HepG2 (cell line): ENCODE measurements at regions not wholly inside any gene's neighbourhood (a gene's known extent, or its start where the extent isn't known, plus 50 kb on each side); places are given as distances from the start of the nearest gene placed in this dataset.

Experiments used
- FOXP1 ChIP-seq, 2 experiments: fragments of 450-650 bp in 1 of 2; IDR thresholded peaks; 2 replicates each; pipeline ENCODE4 v1.6.1; 2017 to 2018; ENCODE audit warnings: antibody characterized with exemption in 1 of 2
- HNRNPL ChIP-seq: fragments of 200-400 bp; formaldehyde crosslinking; IDR thresholded peaks from 2 replicates; pipeline ENCODE4 v1.6.1; 2017; ENCODE audit warnings: mild to moderate bottlenecking, low read depth, low read length
- KLF13 ChIP-seq: sonication (generic); formaldehyde crosslinking; IDR thresholded peaks from 2 replicates; pipeline ENCODE4 v1.4.0; 2020; ENCODE audit warnings: mild to moderate bottlenecking, missing genetic modification reagents
- MTF1 ChIP-seq: sonication (generic); formaldehyde crosslinking; IDR thresholded peaks from 2 replicates; pipeline ENCODE4 v1.5.0; 2020; ENCODE audit warnings: missing genetic modification reagents
- NCOA5 ChIP-seq: sonication (generic); formaldehyde crosslinking; IDR thresholded peaks from 2 replicates; pipeline ENCODE4 v1.4.0; 2020; ENCODE audit warnings: missing genetic modification reagents
- SALL2 ChIP-seq: sonication (generic); formaldehyde crosslinking; IDR thresholded peaks from 2 replicates; pipeline ENCODE4 v1.8.1; 2023; ENCODE audit warnings: mild to moderate bottlenecking, missing genetic modification reagents, inconsistent platforms
- TBX2 ChIP-seq: sonication (generic); formaldehyde crosslinking; IDR thresholded peaks from 2 replicates; pipeline ENCODE4 v1.5.0; 2020; ENCODE audit warnings: missing genetic modification reagents, mild to moderate bottlenecking, borderline replicate concordance
- ZMAT3 ChIP-seq: sonication (generic); formaldehyde crosslinking; conservative IDR thresholded peaks from 2 replicates; pipeline ENCODE4 v1.7.0; 2021; ENCODE audit warnings: missing genetic modification reagents
- ZNF207 ChIP-seq: fragments of 450-650 bp; IDR thresholded peaks from 2 replicates; pipeline ENCODE4 v1.6.1; 2016; ENCODE audit warnings: antibody characterized with exemption, borderline replicate concordance
- ZNF232 ChIP-seq: sonication (generic); formaldehyde crosslinking; IDR thresholded peaks from 2 replicates; pipeline ENCODE4 v1.4.0; 2020; ENCODE audit warnings: missing genetic modification reagents, borderline replicate concordance
- ZNF335 ChIP-seq: sonication (generic); formaldehyde crosslinking; IDR thresholded peaks from 2 replicates; pipeline ENCODE4 v1.4.0; 2020; ENCODE audit warnings: missing genetic modification reagents
- ZNF510 ChIP-seq: sonication (generic); formaldehyde crosslinking; IDR thresholded peaks from 2 replicates; pipeline ENCODE4 v1.4.0; 2020; ENCODE audit warnings: low read depth, mild to moderate bottlenecking, missing genetic modification reagents
- ZNF615 ChIP-seq: sonication (generic); formaldehyde crosslinking; IDR thresholded peaks from 2 replicates; pipeline ENCODE4 v1.5.0; 2020; ENCODE audit warnings: mild to moderate bottlenecking, missing genetic modification reagents, borderline replicate concordance
- TF ChIP-seq, protein P1 (sequence below): sonication (generic); formaldehyde crosslinking; IDR thresholded peaks from one replicate; pipeline ENCODE4 v1.5.1; 2020; ENCODE audit warnings: mild to moderate bottlenecking, missing genetic modification reagents; ENCODE audit errors: not compliant biosample characterization
- TF ChIP-seq, protein P2 (sequence below): sonication (generic); formaldehyde crosslinking; IDR thresholded peaks from 2 replicates; pipeline ENCODE4 v1.5.0; 2020; ENCODE audit warnings: mild to moderate bottlenecking, missing genetic modification reagents
- TF ChIP-seq, protein P3 (sequence below): sonication (generic); formaldehyde crosslinking; IDR thresholded peaks from 2 replicates; pipeline ENCODE4 v1.4.0; 2020; ENCODE audit warnings: missing genetic modification reagents, borderline replicate concordance
- TF ChIP-seq, protein P4 (sequence below): sonication (generic); formaldehyde crosslinking; IDR thresholded peaks from 2 replicates; pipeline ENCODE4 v1.5.0; 2020; ENCODE audit warnings: missing genetic modification reagents, mild to moderate bottlenecking, borderline replicate concordance

DNA sequence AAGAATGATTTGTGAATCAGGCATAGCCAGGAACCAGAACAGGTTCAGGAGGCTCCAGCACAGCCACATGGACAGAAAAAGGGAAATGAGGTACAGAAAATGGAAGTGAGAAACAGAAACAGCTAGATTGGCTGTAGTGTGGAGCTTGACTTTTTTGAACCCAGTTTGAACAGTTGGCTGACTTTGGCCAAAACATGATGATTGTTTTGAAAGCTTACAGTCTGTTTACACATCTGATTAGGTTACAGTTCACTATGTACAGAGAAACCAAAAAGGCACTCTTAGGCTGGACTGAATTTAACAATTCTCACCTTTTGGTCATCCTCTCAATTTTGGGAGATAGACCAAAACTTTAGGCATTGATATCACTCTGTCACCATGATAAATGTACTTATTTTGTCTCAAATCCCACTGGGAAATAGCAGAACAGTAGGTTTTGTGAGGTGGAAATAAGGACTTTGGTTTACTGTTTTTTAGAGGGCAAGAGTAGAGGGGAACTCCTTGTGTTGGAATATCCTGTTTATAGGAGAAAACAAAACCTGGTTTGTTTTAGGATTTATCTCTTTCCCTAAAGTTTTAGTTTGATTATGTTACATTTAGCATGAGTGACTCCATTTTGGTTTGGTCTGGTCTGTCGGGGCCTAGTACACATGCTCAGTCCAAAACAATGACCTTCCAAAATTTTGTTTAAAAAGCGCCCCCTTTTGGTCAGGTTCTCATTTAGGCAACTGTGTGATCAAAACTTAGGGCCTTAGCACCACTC, 123.1 kb downstream of the OLIG3 start (continued):
- TF ChIP-seq, protein P1, sequence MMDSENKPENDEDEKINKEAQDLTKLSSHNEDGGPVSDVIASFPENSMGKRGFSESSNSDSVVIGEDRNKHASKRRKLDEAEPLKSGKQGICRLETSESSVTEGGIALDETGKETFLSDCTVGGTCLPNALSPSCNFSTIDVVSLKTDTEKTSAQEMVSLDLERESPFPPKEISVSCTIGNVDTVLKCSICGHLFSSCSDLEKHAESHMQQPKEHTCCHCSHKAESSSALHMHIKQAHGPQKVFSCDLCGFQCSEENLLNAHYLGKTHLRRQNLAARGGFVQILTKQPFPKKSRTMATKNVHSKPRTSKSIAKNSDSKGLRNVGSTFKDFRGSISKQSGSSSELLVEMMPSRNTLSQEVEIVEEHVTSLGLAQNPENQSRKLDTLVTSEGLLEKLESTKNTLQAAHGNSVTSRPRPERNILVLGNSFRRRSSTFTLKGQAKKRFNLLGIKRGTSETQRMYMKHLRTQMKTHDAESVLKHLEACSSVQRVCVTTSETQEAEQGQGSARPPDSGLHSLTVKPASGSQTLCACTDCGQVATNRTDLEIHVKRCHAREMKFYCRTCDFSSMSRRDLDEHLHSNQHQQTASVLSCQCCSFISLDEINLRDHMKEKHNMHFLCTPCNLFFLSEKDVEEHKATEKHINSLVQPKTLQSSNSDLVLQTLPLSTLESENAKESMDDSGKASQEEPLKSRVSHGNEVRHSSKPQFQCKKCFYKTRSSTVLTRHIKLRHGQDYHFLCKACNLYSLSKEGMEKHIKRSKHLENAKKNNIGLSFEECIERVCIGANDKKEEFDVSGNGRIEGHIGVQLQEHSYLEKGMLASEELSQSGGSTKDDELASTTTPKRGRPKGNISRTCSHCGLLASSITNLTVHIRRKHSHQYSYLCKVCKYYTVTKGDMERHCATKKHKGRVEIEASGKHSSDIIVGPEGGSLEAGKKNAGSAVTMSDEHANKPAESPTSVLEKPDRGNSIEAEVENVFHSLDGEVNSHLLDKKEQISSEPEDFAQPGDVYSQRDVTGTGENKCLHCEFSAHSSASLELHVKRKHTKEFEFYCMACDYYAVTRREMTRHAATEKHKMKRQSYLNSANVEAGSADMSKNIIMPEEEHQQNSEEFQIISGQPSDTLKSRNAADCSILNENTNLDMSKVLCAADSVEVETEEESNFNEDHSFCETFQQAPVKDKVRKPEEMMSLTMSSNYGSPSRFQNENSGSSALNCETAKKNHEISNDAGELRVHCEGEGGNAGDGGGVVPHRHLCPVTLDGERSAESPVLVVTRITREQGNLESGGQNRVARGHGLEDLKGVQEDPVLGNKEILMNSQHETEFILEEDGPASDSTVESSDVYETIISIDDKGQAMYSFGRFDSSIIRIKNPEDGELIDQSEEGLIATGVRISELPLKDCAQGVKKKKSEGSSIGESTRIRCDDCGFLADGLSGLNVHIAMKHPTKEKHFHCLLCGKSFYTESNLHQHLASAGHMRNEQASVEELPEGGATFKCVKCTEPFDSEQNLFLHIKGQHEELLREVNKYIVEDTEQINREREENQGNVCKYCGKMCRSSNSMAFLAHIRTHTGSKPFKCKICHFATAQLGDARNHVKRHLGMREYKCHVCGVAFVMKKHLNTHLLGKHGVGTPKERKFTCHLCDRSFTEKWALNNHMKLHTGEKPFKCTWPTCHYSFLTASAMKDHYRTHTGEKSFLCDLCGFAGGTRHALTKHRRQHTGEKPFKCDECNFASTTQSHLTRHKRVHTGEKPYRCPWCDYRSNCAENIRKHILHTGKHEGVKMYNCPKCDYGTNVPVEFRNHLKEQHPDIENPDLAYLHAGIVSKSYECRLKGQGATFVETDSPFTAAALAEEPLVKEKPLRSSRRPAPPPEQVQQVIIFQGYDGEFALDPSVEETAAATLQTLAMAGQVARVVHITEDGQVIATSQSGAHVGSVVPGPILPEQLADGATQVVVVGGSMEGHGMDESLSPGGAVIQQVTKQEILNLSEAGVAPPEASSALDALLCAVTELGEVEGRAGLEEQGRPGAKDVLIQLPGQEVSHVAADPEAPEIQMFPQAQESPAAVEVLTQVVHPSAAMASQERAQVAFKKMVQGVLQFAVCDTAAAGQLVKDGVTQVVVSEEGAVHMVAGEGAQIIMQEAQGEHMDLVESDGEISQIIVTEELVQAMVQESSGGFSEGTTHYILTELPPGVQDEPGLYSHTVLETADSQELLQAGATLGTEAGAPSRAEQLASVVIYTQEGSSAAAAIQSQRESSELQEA (CRISPR knock-in tag), result no peak
- TF ChIP-seq MTF1, result no peak
- TF ChIP-seq KLF13 (CRISPR knock-in tag), result no peak
- no peak for TF ChIP-seq ZNF510 (CRISPR knock-in tag)
- TF ChIP-seq SALL2 (CRISPR knock-in tag), result no peak
- TF ChIP-seq ZMAT3 (CRISPR knock-in tag), result 0 out of 2 replicates have a peak, but pooled peaks have one; percentile 62
- TF ChIP-seq NCOA5 (CRISPR knock-in tag), result no peak
- no peak for TF ChIP-seq ZNF615 (CRISPR knock-in tag)
- TF ChIP-seq FOXP1 (IDR thresholded peaks at IDR 0.05), result no peak
- TF ChIP-seq FOXP1 (CRISPR knock-in tag; IDR thresholded peaks at IDR 0.05), result peak; percentile 70; the same call in 1 of the 2 replicates
- TF ChIP-seq ZNF232 (CRISPR knock-in tag), result no peak; the same call in 1 of the 2 replicates
- TF ChIP-seq, protein P2, sequence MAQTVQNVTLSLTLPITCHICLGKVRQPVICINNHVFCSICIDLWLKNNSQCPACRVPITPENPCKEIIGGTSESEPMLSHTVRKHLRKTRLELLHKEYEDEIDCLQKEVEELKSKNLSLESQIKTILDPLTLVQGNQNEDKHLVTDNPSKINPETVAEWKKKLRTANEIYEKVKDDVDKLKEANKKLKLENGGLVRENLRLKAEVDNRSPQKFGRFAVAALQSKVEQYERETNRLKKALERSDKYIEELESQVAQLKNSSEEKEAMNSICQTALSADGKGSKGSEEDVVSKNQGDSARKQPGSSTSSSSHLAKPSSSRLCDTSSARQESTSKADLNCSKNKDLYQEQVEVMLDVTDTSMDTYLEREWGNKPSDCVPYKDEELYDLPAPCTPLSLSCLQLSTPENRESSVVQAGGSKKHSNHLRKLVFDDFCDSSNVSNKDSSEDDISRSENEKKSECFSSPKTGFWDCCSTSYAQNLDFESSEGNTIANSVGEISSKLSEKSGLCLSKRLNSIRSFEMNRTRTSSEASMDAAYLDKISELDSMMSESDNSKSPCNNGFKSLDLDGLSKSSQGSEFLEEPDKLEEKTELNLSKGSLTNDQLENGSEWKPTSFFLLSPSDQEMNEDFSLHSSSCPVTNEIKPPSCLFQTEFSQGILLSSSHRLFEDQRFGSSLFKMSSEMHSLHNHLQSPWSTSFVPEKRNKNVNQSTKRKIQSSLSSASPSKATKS (CRISPR knock-in tag), result no peak
- TF ChIP-seq, protein P3, sequence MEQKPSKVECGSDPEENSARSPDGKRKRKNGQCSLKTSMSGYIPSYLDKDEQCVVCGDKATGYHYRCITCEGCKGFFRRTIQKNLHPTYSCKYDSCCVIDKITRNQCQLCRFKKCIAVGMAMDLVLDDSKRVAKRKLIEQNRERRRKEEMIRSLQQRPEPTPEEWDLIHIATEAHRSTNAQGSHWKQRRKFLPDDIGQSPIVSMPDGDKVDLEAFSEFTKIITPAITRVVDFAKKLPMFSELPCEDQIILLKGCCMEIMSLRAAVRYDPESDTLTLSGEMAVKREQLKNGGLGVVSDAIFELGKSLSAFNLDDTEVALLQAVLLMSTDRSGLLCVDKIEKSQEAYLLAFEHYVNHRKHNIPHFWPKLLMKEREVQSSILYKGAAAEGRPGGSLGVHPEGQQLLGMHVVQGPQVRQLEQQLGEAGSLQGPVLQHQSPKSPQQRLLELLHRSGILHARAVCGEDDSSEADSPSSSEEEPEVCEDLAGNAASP, result no peak
- TF ChIP-seq ZNF335 (CRISPR knock-in tag), result no peak
- TF ChIP-seq, protein P4, sequence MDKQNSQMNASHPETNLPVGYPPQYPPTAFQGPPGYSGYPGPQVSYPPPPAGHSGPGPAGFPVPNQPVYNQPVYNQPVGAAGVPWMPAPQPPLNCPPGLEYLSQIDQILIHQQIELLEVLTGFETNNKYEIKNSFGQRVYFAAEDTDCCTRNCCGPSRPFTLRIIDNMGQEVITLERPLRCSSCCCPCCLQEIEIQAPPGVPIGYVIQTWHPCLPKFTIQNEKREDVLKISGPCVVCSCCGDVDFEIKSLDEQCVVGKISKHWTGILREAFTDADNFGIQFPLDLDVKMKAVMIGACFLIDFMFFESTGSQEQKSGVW (CRISPR knock-in tag), result no peak
- TF ChIP-seq HNRNPL, result no peak
- peak; percentile 59; the same call in 1 of the 2 replicates for TF ChIP-seq TBX2
- no peak for TF ChIP-seq ZNF207
